MCF 10A (cell line): ENCODE measurements at regions not wholly inside any gene's neighbourhood (a gene's known extent, or its start where the extent isn't known, plus 50 kb on each side); places are given as distances from the start of the nearest gene placed in this dataset.

Experiments used
- BruUV-seq: library from RNA; stranded (reverse); fragments of 400-500 nt; replicated peaks from 2 replicates; lab custom pipeline; 2021; lab: Mats Ljungman, UMichigan
- CTCF ChIA-PET: fragments of 300-600 bp; sonication (Branson Sonifier 250); formaldehyde crosslinking; extraction: SDS; loops from one replicate; lab custom pipeline; 2021; ENCODE audit warnings: antibody characterized with exemption, inconsistent platforms; lab: Yijun Ruan, JAX
- POLR2A ChIA-PET: fragments of 300-600, 350-650 bp; sonication (Branson Sonifier 250); formaldehyde crosslinking; extraction: SDS; loops from one replicate; lab custom pipeline; 2020; ENCODE audit warnings: antibody characterized with exemption, inconsistent platforms; lab: Yijun Ruan, JAX
- DNase-seq: peaks from one replicate; pipeline ENCODE4 v3.0.0-alpha.2; 2018; ENCODE audit not compliant: unreplicated experiment
- H3K27ac Mint-ChIP-seq: one replicate; pipeline ENCODE4 v1.8.0; 2022; ENCODE audit warnings: mild to moderate bottlenecking, low read depth, mixed read lengths; ENCODE audit not compliant: unreplicated experiment
- H3K27me3 Mint-ChIP-seq: one replicate; pipeline ENCODE4 v1.8.0; 2022; ENCODE audit warnings: mixed read lengths; ENCODE audit not compliant: insufficient read depth, unreplicated experiment
- H3K36me3 Mint-ChIP-seq: one replicate; pipeline ENCODE4 v1.8.0; 2022; ENCODE audit warnings: mild to moderate bottlenecking, moderate library complexity, mixed read lengths; ENCODE audit not compliant: insufficient read depth, unreplicated experiment
- H3K4me1 Mint-ChIP-seq: one replicate; pipeline ENCODE4 v1.8.0; 2022; ENCODE audit warnings: mixed read lengths; ENCODE audit not compliant: insufficient read depth, unreplicated experiment
- H3K4me3 Mint-ChIP-seq: one replicate; pipeline ENCODE4 v1.8.0; 2022; ENCODE audit warnings: mild to moderate bottlenecking, moderate library complexity, mixed read lengths; ENCODE audit not compliant: unreplicated experiment
- H3K9me3 Mint-ChIP-seq: one replicate; pipeline ENCODE4 v1.8.0; 2022; ENCODE audit warnings: mixed read lengths; ENCODE audit not compliant: unreplicated experiment
- intact Hi-C: fragments of 100-400 bp; cut with micrococcal nuclease; formaldehyde crosslinking; loops from 2 replicates; pipeline ENCODE4 v1.14.1; 2022
- TF ChIP-seq, protein P1 (sequence below): fragments of 200-600 bp; IDR thresholded peaks from one replicate; pipeline ENCODE4 v1.8.0; 2022; ENCODE audit warnings: antibody characterized with exemption, mild to moderate bottlenecking; ENCODE audit not compliant: unreplicated experiment

DNA sequence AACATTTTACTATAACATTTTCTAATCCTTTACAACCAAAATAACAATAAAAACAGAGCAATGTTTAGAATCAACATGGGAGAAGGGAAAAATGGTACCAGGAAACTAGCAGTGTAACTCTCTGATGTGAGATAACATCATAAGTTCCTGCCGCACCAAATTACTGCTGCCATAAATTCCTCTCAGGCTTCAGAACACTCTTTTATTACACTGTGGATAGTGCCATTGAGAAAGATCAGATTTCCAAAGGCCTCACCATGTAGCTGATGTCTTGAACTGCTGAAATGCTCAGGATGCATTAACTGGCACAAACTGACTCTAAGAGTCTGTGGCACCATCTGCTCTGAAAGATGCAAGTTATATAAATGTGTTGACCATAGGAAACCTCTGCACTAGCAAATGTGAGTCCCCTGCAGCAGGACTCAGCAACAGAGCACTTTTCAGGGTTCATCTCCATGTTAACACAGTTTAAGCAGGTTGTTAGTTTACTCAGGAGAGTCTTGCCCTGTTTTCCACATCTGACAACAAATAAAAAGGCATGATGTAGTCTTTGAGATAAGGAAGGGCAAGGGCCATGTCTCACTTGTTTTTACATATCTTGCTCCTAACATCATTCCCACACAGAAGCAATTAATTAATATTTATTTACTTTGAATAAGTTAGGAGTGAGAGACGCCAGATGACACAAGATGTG lies 218.1 kb downstream of the CETN3 start:
- H3K9me3 Mint-ChIP-seq = no peaks in the 10 kb centered on the region
- no peak for DNase-seq
- TF ChIP-seq, protein P1, sequence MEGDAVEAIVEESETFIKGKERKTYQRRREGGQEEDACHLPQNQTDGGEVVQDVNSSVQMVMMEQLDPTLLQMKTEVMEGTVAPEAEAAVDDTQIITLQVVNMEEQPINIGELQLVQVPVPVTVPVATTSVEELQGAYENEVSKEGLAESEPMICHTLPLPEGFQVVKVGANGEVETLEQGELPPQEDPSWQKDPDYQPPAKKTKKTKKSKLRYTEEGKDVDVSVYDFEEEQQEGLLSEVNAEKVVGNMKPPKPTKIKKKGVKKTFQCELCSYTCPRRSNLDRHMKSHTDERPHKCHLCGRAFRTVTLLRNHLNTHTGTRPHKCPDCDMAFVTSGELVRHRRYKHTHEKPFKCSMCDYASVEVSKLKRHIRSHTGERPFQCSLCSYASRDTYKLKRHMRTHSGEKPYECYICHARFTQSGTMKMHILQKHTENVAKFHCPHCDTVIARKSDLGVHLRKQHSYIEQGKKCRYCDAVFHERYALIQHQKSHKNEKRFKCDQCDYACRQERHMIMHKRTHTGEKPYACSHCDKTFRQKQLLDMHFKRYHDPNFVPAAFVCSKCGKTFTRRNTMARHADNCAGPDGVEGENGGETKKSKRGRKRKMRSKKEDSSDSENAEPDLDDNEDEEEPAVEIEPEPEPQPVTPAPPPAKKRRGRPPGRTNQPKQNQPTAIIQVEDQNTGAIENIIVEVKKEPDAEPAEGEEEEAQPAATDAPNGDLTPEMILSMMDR = no peak
- no peak overlapping the region for H3K27ac Mint-ChIP-seq
- POLR2A ChIA-PET = interaction anchor here (0.6 to 0.9 kb wide), 2 partner anchors 10 to 283 kb away, joined by 3 to 7 read pairs; no protein-coding TSS in a partner anchor
- H3K4me1 Mint-ChIP-seq = no peaks in the 10 kb centered on the region
- no TSS peak for BruUV-seq
- CTCF ChIA-PET = interaction anchor here (1.3 kb wide), 1 partner anchor 1462 kb away, joined by 5 read pairs; no protein-coding TSS in a partner anchor
- H3K36me3 Mint-ChIP-seq = no peaks in the 10 kb centered on the region
- intact Hi-C loops = no loop called here
- H3K27me3 Mint-ChIP-seq = no peaks in the 10 kb centered on the region
- no peak overlapping the region for H3K4me3 Mint-ChIP-seq

DNA sequence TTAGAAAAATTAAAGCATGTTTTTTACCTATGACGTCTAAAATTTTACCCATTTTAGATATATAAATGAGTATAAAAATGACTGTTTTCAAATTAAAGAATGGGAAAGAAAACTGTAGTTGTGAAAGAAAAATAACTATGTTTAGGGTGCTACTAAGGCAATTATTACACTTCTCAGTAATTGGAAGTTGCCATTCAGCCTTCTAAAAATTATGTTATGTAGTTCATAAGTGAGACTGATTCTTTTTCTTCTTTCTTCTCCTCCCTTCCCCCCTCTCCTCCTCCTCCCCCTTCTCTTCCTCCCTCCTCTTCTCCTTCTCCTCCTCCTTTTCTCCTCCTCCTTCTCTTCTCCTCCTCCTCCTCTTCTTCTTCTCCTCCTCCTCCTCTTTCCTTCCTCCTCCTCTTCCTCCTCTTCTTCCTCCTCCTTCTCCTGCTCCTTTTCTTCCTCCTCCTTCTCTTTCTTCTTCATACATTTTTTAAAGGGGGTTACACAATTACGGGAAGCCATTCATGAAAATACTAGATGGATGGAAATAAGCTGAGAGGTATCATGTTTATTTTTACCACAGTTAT lies 223.6 kb downstream of the CETN3 start:
- intact Hi-C loops = loop anchor here (2.0 to 10.0 kb wide), 2 partner anchors 451 to 1457 kb away; no protein-coding TSS in a partner anchor
- POLR2A ChIA-PET = interaction anchor here (0.7 kb wide), 1 partner anchor 1461 kb away, joined by 3 read pairs; no protein-coding TSS in a partner anchor
- CTCF ChIA-PET = interaction anchor here (0.6 to 1.5 kb wide), 5 partner anchors 193 to 1457 kb away, joined by 3 to 4 read pairs (median 3); no protein-coding TSS in a partner anchor
- Mint-ChIP-seq H3K36me3 (no peaks in the 10 kb centered on the region), H3K27me3 (no peaks in the 10 kb centered on the region), H3K9me3 (no peaks in the 10 kb centered on the region), H3K27ac (no peak overlapping the region), H3K4me3 (no peak overlapping the region), H3K4me1 (peaks cover 6% of the 10 kb centered on the region)
- DNase-seq = no peak
- TF ChIP-seq, protein P1 = no peak
- BruUV-seq = no TSS peak

DNA sequence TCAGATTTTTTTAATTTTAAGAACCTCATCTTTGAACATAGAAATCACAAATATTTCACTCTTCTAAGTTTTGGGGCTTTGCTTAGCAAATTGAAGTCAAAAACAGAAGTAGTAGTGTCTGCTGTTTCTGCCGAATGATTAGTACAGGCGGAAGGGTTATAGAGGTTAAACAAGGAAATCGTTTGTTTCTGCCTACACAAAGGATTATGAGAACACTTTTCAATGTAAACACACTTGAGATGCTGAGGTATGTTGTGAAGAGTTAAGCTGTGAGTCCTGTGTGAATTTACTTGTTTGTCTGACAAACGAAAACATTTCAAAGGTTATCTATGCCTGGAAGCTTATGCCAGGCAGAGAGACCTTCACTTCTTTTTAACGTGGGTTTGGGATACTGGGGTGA lies 224.8 kb downstream of the CETN3 start:
- H3K27ac Mint-ChIP-seq = no peak overlapping the region
- TF ChIP-seq, protein P1 = no peak
- no TSS peak for BruUV-seq

DNA sequence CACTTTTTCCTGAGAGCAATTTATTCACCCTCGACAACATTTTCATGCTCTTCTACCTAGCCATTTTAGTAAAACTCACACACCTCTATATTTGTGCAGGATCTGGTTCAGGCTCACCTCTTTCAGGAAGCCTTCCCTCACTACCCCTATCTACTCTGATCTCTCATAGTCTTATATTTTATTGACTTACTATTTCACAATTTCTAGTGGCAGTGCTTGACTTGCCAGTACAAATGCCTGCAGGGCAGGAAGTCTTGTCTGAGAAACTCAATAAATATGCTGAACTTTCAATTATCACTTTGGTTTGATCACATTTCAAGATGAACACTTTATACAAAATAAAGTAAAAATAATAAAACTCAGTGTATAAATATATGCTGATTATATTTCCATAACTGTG lies 226.8 kb downstream of the CETN3 start:
- DNase-seq = peak; percentile 38
- no TSS peak for BruUV-seq
- ChIA-PET POLR2A (no interaction called here), CTCF (interaction anchor here (0.7 to 4.0 kb wide), 4 partner anchors 86 to 1456 kb away, joined by 3 to 20 read pairs (median 3); no protein-coding TSS in a partner anchor)
- no peaks in the 10 kb centered on the region for H3K27me3 Mint-ChIP-seq
- intact Hi-C loops = loop anchor here (10.0 kb wide), 1 partner anchor 448 kb away; no protein-coding TSS in a partner anchor
- H3K4me3 Mint-ChIP-seq = no peak overlapping the region
- H3K4me1 Mint-ChIP-seq = peaks cover 6% of the 10 kb centered on the region
- H3K9me3 Mint-ChIP-seq = no peaks in the 10 kb centered on the region
- H3K27ac Mint-ChIP-seq = no peak overlapping the region
- TF ChIP-seq, protein P1 = no peak
- no peaks in the 10 kb centered on the region for H3K36me3 Mint-ChIP-seq

More for the DNA sequence above, 224.8 kb downstream of the CETN3 start:
- H3K36me3 Mint-ChIP-seq = no peaks in the 10 kb centered on the region
- CTCF ChIA-PET = interaction anchor here (0.6 to 4.0 kb wide), 3 partner anchors 455 to 1455 kb away, joined by 3 to 20 read pairs (median 4); no protein-coding TSS in a partner anchor
- intact Hi-C loops = loop anchor here (2.0 to 10.0 kb wide), 2 partner anchors 450 to 1456 kb away; no protein-coding TSS in a partner anchor
- no peaks in the 10 kb centered on the region for H3K9me3 Mint-ChIP-seq
- H3K4me3 Mint-ChIP-seq = no peak overlapping the region
- H3K4me1 Mint-ChIP-seq = peaks cover 6% of the 10 kb centered on the region
- no peak for DNase-seq
- POLR2A ChIA-PET = interaction anchor here (0.7 kb wide), 1 partner anchor 1031 kb away, joined by 3 read pairs; no protein-coding TSS in a partner anchor
- no peaks in the 10 kb centered on the region for H3K27me3 Mint-ChIP-seq
